GM18508 (cell line): ENCODE measurements at regions not wholly inside any gene's neighbourhood (a gene's known extent, or its start where the extent isn't known, plus 50 kb on each side); places are given as distances from the start of the nearest gene placed in this dataset.

Experiments used
- ATAC-seq: cut with Tn5 transposase; IDR thresholded peaks from one replicate; pipeline ENCODE4 v1.9.1; 2021; ENCODE audit warnings: moderate number of reproducible peaks; ENCODE audit not compliant: insufficient read depth, unreplicated experiment

DNA sequence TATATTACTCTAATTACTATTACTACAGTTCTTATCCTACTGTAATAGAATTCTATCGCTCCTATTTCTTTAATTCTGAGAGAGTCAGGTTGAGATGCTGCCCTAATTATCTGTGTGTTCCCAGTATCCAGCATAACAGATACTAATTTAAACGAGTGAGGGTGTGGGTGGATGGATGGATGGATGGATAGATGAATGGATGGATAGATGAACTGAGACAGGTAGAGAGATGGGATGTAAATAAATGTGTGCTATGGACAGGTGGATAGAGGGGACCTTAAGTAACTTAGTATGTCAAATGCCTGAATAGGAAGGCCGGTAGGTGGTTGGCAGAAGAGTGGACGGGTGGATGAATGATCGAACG lies 143.6 kb upstream of the ADRA1B start:
- ATAC-seq = no peak

DNA sequence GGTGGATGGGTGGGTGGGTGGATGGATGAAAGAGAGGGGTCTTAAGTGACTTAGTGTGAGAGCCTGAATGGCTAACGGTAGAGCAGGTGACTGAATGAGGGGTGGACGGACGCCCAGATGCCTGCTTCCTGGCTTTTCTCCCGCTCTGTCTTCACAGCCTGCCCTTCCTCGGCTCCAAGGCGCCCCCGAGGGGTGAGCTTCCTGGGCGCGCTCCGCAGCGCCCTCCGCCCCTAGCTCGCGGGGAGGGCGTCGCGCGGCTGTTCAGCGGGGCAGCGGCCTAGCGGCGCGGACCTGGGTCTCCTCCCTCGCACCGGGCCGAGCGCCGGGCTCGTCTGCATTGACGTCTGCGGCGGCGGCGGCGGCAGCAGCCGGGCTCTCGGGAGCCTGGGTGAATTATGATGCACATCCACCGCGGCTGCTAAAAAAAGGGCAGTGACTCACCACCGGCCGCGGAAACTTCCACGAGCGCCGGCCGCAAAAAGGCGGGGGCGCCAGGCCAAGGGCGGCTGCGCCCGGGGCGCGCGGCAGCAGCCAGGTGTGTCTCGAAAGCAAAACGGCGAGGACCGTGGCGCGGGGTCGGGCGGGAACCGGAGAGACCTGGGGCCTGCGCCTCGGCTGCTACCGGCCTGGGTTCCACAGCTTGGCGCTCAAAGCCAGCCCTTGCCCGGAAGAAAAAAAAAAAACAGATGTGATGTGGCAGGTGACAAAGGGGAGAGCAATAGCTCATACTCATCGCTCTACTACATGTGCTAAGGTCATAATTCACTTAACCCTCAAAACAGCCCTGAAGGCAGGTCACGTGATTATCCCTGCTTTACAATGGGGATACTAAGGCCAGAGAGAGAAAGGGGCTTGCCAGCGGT lies 143.0 kb upstream of the ADRA1B start:
- ATAC-seq = peak; percentile 57

DNA sequence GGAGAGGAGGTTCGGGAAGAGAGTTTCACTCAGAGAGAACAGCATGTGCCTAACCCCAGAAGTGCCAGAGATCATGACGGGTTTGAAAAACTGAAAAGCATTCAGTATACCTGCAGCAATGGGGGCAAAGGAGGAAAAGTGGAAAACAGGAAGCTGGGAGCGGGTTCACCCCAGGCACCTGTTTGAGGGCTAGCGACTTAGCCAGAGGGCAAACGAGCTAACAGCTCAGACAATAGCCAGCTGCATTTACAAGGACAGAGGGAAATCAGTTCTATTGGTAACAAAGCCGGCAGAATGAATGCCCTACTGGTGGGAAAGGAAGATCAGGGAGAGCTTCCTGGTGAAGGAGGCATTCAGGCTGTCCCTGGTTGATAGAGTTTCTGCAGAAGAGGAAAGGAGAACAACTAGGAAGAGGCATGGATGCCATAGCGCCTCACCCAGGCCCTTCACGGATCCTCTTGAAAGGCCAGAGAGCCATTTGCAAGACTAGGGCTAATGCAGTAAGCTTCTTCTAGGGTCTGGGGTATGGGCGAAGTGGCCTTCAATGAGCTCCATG lies 141.7 kb upstream of the ADRA1B start:
- ATAC-seq = no peak

DNA sequence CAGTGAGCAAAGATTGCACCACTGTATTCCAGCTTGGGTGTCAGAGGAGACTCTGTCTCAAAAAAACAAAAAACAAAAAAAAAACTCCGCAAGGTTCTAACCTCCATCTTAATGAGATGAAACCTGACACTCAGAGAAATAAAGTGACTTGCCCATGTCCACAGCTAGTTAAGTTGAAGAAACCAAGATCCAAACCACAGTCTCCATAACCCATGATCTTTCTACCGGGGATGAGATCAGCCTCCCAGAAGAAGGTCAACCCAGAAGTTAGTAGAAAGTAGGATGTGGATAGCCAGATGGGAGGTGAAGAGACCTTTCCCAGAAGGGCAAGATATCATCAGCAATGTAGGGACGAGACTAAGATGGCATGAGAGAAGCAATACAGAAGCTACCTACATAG lies 140.4 kb upstream of the ADRA1B start:
- ATAC-seq = no peak

DNA sequence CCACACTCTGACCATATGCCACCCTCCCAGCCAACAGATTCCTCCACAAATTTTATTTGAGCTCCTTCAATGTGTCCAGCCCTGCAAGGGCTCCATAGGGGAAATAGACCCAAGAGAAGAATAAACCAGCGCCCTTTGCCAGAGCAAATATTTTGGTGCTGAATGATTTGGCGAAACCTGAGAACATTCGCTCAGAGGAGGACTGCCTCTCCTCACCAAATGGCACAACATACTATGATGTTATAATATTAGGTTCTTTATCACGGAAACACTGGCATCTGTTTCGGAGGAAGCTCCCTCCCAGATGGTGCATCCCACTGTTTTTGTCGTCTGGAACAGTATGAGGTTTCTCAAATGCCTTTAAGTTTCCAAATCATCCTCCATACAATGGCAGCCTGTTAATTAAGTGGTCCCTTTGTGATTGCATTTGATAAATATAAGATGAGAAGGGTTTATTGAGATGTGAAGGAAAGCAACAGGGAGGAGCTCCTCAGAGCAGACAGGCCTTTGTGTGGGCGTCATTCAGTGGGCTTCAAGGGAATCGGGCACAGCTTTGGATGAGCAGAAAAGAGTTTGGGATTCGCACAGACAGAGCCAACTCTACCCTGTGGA lies 139.1 kb upstream of the ADRA1B start:
- ATAC-seq = no peak

DNA sequence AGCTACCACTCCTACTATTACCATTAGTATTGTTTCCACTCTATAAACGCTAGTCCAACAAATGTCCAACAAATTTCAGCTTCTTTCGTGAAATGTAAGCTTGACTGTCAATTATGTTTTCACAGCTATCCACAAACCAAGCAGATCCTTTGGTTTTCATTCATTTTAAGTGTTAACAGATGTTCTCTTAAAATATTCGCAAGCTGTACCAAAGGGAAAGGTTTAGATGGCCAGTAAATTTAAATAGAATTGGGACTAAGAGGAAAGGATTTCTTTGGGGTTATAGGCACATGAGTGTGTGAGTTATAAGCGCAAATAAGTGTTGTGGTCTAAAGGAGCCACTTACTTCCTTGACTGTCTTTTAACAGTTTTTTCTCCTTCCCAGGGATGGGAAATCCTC lies 136.8 kb upstream of the ADRA1B start:
- ATAC-seq = no peak

DNA sequence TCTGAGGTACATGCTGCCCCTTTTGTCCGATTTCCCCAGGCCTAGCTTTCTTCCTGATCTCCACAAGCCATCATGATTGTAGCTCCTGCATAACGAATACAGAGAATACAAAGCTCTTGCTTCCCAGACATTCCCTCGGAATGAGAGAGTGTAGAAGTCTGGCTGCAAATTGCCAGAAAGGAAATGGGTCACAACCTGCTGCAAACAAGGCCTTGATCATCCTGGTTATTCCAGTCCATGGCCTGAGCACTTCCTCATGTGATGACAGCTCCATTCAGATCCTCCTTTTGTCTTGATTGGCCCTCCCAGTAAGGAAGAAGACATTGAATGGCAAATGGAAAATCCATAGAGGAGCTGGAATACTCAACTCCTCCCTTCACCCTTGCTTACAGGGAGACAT lies 136.0 kb upstream of the ADRA1B start:
- ATAC-seq = no peak

DNA sequence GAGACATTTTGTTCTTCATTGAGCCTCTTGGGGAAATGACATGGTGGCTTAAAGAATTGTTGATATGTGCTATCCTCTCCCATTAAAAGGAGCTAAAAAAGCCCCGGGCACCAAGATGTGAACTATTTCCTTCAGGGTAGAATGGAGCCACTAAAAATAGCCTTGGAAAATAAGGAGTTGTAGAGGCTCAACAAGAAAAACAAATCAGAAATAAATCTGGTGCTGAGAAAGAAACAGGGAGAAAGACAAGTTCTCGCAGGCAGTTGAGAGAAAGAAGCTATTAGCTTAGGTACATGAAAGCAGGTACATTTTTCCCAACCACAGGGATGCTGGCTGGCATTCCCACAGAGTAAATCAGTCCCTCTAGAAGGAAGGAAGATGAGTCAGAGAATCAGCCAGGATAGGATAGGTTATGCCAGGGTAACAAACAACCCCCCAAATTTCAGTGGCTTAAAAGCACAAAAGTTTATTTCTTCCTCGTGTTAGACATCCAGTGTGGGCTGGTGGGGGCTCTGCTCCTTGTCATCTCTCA lies 134.6 kb upstream of the ADRA1B start:
- no peak for ATAC-seq

DNA sequence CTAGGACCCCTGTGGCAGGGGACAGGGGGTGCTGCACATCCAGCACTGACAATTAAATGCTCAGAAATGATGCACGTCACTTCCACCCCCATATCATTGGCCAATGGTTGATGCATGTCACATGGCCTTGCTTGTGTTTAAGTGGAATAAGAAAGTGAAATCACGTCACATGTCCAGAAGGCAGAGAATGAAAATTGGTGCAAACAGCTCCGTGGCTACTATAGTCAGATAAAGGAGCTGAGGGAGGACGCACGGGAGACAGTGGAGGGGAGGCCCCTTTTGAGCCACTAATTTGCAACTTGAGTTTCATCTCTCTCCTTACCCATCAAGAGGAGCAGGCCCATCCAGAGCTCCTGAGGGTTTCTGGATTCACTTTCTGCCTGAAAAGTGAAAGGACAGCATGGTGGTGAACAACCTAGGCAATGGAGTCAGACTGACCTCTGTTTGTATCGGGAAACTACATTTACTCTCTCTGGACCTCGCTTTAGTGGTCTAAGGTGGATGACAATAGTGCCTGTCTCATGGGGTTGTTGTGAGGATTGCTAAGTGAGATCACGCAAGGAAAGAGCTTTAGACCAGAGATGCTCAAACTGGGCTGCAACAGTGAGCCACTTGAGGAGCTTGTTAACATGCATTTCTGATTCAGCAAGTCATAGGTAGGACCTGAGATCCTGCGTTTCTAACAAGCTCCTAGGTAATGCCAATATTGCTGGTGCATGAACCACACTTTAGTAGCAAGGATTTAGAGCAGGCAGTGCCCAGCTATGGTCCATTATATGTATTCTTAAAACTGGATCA lies 133.9 kb upstream of the ADRA1B start:
- no peak for ATAC-seq

DNA sequence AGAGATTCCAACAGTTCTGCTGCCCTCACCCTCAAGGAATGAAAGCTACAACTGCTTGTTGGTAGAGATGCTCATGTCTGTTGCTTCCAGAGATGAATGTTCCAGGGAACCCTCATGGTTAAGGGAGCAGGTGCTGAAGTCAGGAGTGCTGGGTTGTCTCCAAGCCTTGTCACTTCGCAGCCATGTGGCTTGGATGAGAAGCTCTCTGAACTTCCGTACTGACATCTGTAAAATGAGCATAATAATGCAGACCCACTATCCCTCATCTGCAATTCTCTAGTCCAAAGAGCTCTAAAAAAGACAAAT lies 133.3 kb upstream of the ADRA1B start:
- ATAC-seq = no peak

DNA sequence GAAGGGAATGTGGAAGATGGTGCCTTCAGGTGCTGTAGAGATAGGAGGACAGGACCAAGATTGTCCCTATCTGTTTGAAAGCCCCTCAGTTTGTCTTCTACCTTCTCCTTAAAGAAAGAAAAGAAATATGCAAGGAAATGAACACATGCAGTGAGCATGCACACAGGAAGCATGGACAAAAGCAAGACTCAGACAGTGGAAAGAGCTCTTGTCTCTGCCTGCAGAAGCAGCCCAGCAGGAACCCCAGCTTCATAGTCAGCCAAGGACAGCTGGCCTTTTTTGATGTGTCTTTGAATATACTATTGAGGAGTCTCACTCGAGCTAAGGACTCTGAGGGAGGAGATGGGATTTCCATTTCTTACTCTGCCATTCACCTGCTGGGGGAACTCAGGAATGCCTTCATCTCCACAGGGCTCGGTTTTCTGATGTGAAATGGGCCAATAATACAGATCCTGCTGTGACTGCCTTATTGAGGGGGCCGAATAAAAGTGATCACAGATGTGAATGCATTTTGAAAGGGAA lies 132.5 kb upstream of the ADRA1B start:
- ATAC-seq = no peak

DNA sequence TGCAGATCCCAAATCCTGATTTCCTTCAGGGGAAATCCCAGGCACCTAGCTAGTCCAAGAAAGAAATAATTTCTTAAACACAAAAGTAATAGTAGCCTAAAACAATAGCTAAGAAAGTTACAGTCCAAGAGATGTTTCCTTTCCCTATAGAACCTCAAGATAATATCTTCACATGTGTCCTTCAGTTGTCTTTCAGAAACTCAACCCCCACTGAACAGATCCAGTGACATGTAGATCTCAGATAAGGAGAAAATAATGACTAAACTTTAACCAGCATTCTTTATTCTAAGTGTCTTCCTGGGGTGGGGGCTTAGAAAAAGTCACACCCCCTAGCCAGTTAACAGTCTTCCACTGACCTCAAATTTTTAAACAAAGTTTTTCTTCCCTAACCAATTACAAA lies 131.3 kb upstream of the ADRA1B start:
- no peak for ATAC-seq

DNA sequence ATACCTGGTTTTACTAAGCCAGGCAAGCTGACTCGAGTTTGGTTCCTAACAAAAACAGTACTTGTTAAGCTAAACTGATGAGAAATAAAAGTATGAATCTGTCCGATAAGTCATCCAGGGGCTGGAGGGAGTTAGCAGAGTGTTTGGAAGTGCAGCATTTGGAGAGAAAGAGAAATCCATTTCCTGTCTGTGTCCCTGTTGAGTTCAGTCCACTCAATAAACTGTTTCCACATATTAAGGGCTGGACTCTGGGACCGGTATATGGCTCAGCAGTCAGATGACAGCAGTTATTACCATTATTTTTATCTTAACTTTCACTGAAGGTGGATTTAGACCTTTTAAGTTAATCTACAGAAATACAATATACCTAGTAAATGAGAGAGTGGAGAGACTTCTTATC lies 130.6 kb upstream of the ADRA1B start:
- no peak for ATAC-seq

DNA sequence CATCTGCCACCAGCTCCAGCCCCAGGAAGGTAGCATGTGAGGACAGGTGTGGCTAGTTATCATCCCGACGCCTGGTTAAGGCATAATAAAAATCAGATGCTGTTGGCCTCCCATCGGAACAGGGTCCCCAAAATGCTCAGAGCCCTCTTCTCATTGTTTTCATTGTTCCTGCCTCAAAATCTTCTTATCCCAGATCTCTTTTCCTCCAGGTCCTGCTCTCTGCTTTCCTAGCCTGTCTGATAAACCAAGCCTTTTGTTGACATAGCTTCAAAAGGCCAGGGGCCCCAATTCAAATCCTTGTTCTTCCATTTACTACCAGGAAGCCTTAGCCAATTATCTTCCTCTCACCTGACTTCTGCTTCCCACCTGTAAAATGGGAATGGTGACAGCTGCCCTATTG lies 130.1 kb upstream of the ADRA1B start:
- no peak for ATAC-seq

DNA sequence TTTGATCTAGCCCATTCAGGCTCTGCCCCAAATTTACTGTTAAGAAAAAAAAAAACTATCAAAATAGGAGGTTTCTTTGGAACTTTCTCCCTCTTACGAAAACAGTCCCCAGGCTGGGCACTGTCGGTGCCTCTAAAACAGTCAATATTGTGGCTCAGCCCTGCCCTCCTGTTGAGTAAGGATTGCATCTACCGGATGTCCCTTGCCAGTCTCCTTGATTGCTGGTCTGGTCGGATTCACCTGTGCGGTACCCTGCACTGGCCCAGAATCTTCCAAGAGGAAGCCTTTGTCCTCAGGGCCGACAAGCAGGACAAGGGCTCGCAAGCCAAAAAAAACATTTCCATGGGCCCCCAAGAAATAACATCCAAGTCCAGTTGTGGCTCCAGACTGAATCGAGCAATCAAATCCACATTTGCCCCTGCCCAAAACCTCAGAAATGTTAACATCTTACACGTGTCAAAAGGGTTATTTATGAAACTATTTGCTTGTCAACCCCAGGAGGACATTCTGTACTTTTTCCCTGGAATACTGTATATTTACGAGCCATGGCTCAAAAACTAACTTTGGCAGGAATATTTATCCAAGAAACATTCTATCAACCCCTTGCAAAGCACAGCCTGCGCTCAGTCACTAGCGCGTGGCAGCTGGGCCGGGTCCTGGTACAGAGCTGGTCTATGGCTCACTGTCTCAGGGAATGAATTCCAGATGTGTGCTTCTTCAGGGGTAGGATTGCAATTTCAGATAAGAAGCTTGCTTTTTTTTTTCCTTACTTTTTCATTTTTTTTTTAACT lies 129.2 kb upstream of the ADRA1B start:
- ATAC-seq = no peak

DNA sequence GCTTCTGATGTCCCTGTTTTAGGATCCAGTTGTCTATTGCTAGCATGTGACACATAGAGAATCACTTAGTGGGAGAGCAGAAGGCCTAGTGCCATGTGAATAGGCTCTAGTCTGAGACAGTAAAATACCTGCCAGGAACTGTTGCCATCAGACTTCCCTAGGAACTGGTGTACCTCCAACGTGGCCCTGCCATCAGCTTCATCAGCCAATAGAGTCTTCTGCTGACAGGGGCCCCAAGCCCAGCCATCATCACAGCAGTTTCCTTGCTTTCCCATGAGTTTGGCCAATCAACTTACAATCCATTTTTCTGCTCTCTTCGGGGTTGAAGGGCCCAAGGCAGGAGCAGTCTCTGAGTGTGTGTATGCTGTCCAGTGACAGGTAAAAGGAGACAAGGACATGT lies 128.4 kb upstream of the ADRA1B start:
- no peak for ATAC-seq

DNA sequence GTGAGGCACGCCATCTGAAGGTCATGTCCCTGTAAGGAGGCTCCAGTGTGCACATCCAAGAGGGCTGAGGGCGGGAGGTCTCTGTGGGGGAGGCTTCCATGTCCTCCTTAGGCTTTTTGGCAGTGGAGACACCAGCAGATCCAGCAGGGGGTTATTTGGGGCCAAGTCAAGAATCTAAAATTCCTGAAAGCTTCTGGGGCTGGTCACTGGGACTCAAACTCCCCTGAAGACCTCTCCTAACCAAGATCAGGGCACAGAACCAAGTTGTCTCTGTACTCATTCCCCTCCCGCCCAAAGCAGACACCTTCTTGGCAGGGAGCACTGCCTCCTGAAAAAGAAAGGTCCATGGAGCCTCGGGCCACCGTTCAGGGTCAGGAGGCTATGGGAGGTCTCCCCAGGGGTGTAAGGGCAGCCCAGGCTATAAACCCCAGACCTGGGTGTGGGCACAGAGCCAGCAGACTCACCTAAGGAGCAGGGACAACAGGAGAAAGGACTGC lies 127.4 kb upstream of the ADRA1B start:
- no peak for ATAC-seq

DNA sequence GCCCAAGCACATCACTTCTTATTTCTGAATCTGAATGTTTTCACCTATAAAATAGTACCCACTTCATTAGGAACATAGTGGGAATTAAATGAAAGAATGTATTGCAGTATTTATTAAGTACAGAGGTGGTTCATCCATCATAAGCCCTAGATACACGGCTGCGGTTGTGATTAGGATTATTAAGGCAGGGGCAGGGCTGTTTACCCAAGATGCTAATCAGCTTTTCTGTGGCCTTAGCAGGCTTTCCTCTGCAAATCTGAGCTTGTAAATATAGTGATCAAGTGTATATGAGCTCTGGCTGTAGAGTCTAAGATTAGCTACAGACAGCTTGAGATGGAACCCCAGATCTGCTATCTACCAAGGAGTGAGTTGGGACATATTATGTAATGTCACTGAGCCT lies 124.1 kb upstream of the ADRA1B start:
- no peak for ATAC-seq

DNA sequence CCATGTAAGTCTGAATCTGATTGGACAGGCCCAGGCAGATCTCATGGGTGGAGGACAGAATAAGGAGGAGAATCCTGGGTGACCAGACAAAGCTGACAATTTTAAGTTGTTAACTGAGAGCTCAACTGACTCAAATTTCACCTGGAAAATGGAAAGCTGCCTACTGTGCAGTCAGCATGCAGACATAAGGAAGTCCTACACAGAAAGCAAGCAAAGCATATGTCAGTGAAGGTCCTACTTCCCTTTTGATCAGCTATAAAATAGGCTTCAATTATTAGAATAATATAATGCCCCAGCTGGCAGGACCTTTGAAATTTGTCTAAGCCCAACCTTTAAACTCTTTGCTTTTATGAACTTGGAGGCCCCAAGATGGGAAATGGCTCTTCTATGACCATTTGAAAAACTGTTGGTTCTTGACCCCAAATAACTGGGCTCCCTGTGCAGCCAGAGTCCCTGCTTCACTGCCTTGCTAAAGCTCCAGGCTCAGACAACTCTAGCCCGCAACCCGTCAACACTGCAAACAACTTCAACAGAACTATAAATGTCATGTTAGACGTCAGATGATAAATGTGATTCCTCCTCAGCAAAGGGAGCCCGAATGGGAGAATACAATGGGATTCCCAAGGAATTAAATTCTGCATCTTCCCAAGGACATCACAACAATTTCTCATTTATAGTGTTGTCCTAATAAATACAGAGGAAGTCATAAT lies 118.9 kb upstream of the ADRA1B start:
- no peak for ATAC-seq
